HUES48 (cell line): ENCODE measurements at regions not wholly inside any gene's neighbourhood (a gene's known extent, or its start where the extent isn't known, plus 50 kb on each side); places are given as distances from the start of the nearest gene placed in this dataset.

Experiments
- H3K27ac ChIP-seq: one replicate; pipeline ENCODE4 v1.7.0; 2013; ENCODE audit warnings: low read depth, low read length, inconsistent platforms
- H3K27me3 ChIP-seq: 2 replicates; pipeline ENCODE4 v1.6.1; 2013; ENCODE audit warnings: mild to moderate bottlenecking, low read length; ENCODE audit not compliant: control insufficient read depth, insufficient read depth
- H3K36me3 ChIP-seq: 2 replicates; pipeline ENCODE4 v1.6.1; 2013; ENCODE audit warnings: low read length; ENCODE audit not compliant: control insufficient read depth, insufficient read depth
- H3K4me1 ChIP-seq: 2 replicates; pipeline ENCODE4 v1.6.1; 2013; ENCODE audit warnings: mild to moderate bottlenecking, low read length; ENCODE audit not compliant: control insufficient read depth, insufficient read depth
- H3K4me3 ChIP-seq: 2 replicates; pipeline ENCODE4 v1.5.1; 2013; ENCODE audit warnings: mild to moderate bottlenecking, low read depth, low read length
- H3K9ac ChIP-seq: 2 replicates; pipeline ENCODE4 v1.6.1; 2013; ENCODE audit warnings: mild to moderate bottlenecking, low read depth, low read length, moderate library complexity
- H3K9me3 ChIP-seq: 2 replicates; pipeline ENCODE4 v1.6.1; 2013; ENCODE audit warnings: low read length; ENCODE audit not compliant: control insufficient read depth, insufficient read depth

DNA sequence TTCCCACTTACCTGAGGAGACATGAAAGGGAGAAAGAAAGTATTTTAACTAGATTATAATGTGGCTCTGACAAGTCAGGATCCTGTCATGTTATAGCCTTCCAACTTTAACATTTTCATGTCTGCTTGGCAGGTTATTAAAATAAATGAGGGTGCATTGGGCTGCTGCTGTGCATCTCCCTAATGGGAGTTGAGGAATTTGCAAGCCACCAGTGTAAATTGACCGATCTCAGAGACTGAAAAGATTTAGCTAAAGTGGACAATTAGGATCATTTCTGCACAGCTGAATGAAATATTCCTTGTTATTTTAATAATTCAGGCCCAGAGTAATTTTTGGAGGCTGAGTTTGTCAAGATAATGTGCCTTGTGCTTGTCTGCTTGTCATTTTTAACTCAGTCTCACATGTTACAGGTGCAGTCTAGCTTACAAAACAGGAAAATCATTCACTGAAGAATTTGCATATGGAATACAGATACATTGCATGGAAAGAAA is 366.3 kb upstream of the ADAMTS16 start:
- Histone ChIP-seq H3K9ac (no peak overlapping the region), H3K9me3 (no peaks in the 10 kb centered on the region), H3K4me1 (no peaks in the 10 kb centered on the region), H3K27me3 (no peaks in the 10 kb centered on the region), H3K36me3 (no peaks in the 10 kb centered on the region), H3K27ac (no peak overlapping the region), H3K4me3 (no peak overlapping the region)

DNA sequence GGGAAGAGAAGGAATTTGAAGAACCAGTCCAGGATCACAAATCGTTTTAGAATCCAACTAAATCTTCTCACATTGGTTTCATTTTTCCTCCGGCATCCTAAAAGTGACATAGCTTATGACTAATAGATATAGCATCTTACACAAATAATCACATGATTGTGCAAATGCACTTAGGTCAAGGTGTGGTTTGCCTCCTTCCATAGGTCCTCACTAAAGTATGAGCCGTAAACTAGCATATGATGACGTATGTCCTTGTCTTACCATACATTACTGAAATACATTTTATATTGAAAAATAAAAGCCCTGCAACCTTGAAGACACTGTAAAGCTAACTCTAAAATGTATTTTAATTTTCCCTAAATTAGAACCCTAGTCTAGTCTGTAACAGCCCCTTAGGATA is 362.7 kb upstream of the ADAMTS16 start:
- Histone ChIP-seq H3K36me3 (no peaks in the 10 kb centered on the region), H3K9ac (no peak overlapping the region), H3K9me3 (no peaks in the 10 kb centered on the region), H3K4me3 (no peak overlapping the region), H3K4me1 (no peaks in the 10 kb centered on the region), H3K27ac (no peak overlapping the region), H3K27me3 (no peaks in the 10 kb centered on the region)

DNA sequence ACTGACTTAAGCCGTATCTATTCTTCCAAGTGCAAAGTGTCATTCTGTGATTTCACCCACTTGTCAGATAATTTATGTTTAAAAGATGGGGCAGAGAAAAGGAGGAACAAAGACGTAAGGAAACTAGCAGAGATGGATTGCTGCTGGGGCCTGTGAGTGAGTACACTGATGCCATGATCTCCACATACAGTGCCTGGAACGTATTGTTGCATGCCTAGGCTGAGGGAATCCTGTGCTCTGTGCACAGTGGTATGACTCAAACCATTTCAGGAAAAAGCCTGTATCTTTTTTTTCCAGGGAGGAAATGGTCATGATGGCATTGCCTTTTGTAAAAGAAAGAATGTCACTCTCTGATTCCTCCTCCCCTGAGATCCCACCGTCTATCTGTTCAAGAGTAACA is 359.5 kb upstream of the ADAMTS16 start:
- no peak overlapping the region for H3K4me3 ChIP-seq
- no peaks in the 10 kb centered on the region for H3K36me3 ChIP-seq
- H3K9me3 ChIP-seq, result no peaks in the 10 kb centered on the region
- no peaks in the 10 kb centered on the region for H3K27me3 ChIP-seq
- no peak overlapping the region for H3K9ac ChIP-seq
- H3K27ac ChIP-seq, result no peak overlapping the region
- H3K4me1 ChIP-seq, result no peaks in the 10 kb centered on the region

DNA sequence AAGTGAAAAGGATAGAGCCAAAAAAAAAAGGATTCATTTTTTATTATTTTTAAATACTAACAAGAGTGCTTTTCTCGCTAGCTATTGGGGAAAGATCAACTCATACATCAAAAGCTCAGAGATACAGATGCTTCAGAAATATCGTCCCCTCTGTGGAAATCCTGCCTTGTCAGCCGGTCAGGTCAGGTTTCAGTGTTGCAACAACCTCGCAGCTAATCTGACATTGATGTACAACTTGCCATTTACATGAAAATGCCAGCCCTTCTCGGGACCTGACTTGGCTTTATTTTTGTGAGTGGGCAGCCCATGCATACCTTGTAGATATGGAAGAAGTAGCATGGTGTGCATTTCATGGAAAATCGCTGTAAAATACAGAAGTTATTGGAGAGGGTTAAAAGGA is 358.8 kb upstream of the ADAMTS16 start:
- no peaks in the 10 kb centered on the region for H3K36me3 ChIP-seq
- no peak overlapping the region for H3K27ac ChIP-seq
- no peak overlapping the region for H3K9ac ChIP-seq
- H3K4me3 ChIP-seq, result no peak overlapping the region
- no peaks in the 10 kb centered on the region for H3K4me1 ChIP-seq
- no peaks in the 10 kb centered on the region for H3K9me3 ChIP-seq
- H3K27me3 ChIP-seq, result no peaks in the 10 kb centered on the region

DNA sequence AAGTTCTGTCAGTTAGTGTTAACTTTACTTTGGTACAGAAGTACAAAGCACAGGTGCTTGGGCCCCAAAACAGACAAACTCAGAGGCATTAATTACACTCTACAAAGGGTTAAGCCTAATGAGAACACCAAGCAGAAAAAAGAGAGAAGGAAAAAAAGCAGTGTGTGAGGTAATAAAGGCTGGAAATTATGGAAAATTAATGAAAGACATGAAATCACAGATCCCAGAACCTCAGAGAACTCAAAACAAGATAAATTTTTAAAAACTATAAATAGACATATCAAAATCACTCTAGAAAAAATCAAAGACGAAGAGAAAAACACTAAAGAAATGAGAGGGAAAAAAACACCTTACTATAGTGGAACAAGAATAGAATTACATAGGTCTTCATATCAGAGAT is 354.2 kb upstream of the ADAMTS16 start:
- H3K4me3 ChIP-seq, result no peak overlapping the region
- no peaks in the 10 kb centered on the region for H3K27me3 ChIP-seq
- no peaks in the 10 kb centered on the region for H3K4me1 ChIP-seq
- H3K27ac ChIP-seq, result no peak overlapping the region
- no peak overlapping the region for H3K9ac ChIP-seq
- no peaks in the 10 kb centered on the region for H3K9me3 ChIP-seq
- no peaks in the 10 kb centered on the region for H3K36me3 ChIP-seq

DNA sequence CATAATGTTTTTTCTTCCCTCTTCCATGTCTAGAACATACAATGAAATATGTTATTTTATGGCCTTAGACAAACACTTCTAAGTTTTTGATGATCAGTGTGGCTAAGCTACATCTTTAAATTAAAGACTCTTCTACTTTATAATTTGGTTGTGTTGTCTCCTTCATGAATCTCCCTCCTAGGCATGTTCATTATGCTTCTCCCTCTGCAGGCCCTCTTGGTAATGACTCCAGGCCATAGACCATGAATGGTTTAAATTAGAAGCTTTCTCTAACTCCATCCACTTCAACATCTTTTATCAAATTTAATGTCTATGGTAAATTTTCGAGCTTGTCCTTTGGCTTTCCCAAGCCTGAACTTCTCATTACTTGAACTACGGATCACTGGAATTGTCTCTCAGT is 342.7 kb upstream of the ADAMTS16 start:
- H3K27ac ChIP-seq, result no peak overlapping the region
- no peaks in the 10 kb centered on the region for H3K9me3 ChIP-seq
- no peaks in the 10 kb centered on the region for H3K4me1 ChIP-seq
- H3K4me3 ChIP-seq, result no peak overlapping the region
- no peaks in the 10 kb centered on the region for H3K36me3 ChIP-seq
- no peaks in the 10 kb centered on the region for H3K27me3 ChIP-seq
- no peak overlapping the region for H3K9ac ChIP-seq

DNA sequence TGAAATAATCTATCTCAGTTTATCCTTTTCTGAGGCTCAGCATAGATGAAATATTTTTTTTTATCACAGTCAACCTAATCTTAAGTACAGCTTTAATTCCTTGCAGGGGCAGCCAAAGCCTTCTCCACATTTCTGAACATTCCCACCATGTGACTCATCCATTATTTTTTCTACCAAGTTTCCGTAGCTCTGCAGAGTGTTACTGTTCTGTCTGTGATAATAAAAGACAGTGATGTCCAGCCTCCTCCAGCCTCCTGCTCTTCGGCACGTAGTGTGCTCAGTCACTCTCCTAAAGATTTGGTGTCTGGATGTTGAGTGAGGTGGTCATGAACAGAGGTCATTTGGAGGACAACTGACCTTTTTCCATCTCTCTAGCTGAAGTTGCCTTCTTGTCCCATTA is 338.1 kb upstream of the ADAMTS16 start:
- H3K4me1 ChIP-seq, result no peaks in the 10 kb centered on the region
- no peak overlapping the region for H3K9ac ChIP-seq
- H3K36me3 ChIP-seq, result no peaks in the 10 kb centered on the region
- H3K27me3 ChIP-seq, result no peaks in the 10 kb centered on the region
- no peak overlapping the region for H3K27ac ChIP-seq
- no peaks in the 10 kb centered on the region for H3K9me3 ChIP-seq
- H3K4me3 ChIP-seq, result no peak overlapping the region

DNA sequence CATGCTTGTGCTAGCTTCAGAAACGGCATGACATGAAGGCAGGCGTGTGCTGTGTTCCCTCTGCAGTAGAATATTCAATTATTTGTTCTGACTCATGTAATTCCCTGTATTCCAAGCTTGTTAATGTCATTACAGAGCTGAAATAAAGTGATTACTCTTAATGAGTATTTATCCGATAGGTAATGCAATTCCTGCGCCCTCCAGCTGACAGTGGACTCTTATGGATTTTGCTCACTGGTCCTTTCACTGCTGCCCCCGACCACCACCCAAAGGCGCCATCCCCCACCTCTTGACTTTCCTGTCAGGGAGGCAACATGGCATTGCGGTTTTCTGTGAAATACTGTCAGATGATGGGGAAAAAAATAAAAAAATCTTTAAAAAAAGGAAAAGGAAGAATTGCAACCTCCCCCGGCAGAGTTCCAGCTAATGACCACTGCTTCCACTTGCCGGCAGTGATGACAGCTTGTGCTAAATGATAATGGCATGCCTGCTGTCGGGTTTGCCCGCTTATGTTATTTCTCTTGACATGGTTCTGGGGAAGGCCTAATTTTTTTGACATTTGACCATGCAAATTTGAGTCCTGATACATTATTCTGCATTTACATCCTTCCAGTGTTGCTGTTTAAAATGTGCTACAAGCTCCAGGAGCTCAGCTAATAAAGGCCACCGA is 335.3 kb upstream of the ADAMTS16 start:
- Histone ChIP-seq H3K9ac (no peak overlapping the region), H3K4me1 (no peaks in the 10 kb centered on the region), H3K4me3 (no peak overlapping the region), H3K36me3 (no peaks in the 10 kb centered on the region), H3K27ac (no peak overlapping the region), H3K27me3 (no peaks in the 10 kb centered on the region), H3K9me3 (no peaks in the 10 kb centered on the region)

DNA sequence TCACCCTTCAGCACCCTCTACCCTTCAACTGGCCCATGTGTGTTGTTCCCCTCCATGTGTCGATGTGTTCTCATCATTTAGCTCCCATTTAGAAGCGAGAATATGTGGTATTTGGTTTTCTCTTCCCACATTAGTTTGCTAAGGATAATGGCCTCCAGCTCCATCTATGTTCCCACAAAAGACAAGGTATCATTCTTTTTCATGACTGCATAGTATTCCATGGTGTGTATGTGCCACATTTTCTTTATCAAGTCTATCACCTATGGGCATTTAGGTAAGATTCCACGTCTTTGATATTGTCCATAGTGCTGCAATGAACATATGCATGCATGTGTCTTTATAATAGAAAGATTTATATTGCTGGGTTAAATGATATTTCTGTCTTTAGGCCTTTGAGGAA is 325.1 kb upstream of the ADAMTS16 start:
- H3K4me3 ChIP-seq, result no peak overlapping the region
- H3K36me3 ChIP-seq, result no peaks in the 10 kb centered on the region
- no peaks in the 10 kb centered on the region for H3K27me3 ChIP-seq
- no peak overlapping the region for H3K9ac ChIP-seq
- no peaks in the 10 kb centered on the region for H3K9me3 ChIP-seq
- H3K4me1 ChIP-seq, result no peaks in the 10 kb centered on the region
- no peak overlapping the region for H3K27ac ChIP-seq

DNA sequence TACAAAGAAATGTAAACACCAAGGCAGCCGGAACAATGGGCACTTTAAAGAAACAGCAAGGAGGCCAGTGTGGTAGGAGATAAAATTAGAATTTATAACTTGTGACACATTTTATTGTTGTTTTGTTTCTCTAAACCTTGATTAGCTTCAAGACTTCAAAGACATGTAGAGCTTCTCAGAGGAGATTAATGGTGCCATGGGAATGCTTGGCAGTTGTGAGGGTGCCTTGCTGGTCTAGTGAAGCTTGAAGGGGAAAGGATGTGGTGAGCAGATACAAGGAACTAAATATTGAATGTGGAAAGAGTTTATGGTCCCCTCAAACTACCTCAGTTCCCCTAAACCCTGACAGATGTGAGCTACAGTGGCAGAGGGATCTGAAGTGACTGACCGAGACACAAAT is 322.4 kb upstream of the ADAMTS16 start:
- H3K4me1 ChIP-seq, result no peaks in the 10 kb centered on the region
- no peak overlapping the region for H3K4me3 ChIP-seq
- no peak overlapping the region for H3K27ac ChIP-seq
- H3K27me3 ChIP-seq, result no peaks in the 10 kb centered on the region
- no peaks in the 10 kb centered on the region for H3K36me3 ChIP-seq
- no peak overlapping the region for H3K9ac ChIP-seq
- no peaks in the 10 kb centered on the region for H3K9me3 ChIP-seq

DNA sequence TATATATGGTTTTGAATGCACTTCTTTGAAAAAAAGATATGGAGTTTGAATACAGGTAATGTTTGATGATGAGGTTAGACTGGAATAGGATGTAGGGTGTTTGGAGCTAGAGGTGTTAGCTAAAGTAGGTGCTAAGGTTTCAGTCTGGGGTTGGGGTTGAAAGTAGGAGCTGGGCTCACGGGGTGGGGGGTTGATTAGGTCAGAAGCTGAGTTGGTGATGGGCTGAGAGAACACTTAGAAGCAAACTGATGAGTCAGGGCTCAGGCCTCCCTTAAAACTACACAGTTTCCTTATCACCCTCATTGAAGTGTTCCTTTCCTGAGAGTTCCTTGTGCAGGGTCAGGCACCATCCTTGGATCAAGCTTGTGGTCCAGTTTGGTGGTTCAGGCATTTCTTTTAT is 308.8 kb upstream of the ADAMTS16 start:
- no peaks in the 10 kb centered on the region for H3K4me1 ChIP-seq
- H3K9me3 ChIP-seq, result no peaks in the 10 kb centered on the region
- no peaks in the 10 kb centered on the region for H3K36me3 ChIP-seq
- H3K4me3 ChIP-seq, result no peak overlapping the region
- H3K27ac ChIP-seq, result no peak overlapping the region
- H3K9ac ChIP-seq, result no peak overlapping the region
- no peaks in the 10 kb centered on the region for H3K27me3 ChIP-seq

DNA sequence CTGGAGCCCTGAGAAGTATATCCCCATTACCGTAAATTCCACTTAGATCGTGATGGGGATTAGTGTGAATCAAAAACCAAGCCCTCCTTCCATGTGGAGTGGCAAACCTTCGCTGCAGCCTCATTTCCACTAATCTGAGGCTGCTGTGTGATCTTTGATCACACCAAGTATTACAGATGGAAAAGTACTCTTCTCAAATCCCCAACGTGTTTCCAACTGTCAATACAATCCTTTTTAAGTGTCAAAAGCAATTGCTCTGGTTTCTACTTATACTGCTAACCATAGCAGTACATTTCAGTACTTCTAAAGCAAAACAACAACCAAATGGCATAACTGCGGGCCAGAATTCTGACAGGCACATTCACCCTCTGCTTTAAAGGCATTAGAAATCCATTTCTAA is 307.7 kb upstream of the ADAMTS16 start:
- no peak overlapping the region for H3K4me3 ChIP-seq
- H3K27ac ChIP-seq, result no peak overlapping the region
- H3K27me3 ChIP-seq, result no peaks in the 10 kb centered on the region
- no peak overlapping the region for H3K9ac ChIP-seq
- no peaks in the 10 kb centered on the region for H3K36me3 ChIP-seq
- H3K4me1 ChIP-seq, result no peaks in the 10 kb centered on the region
- H3K9me3 ChIP-seq, result no peaks in the 10 kb centered on the region
